Gastrocnemius medialis (tissue), 4 donors: ENCODE measurements at regions not wholly inside any gene's neighbourhood (a gene's known extent, or its start where the extent isn't known, plus 50 kb on each side); places are given as distances from the start of the nearest gene placed in this dataset.

Experiments
- ATAC-seq, 2 donors: fragments of 150-250 bp; one replicate each; pipeline ENCODE4 v1.9.1; 2016
- DNase-seq, 2 donors: peaks; one replicate each; pipeline ENCODE4 v3.0.0-alpha.2; 2019
- H3K27ac ChIP-seq, 4 donors: fragments of 200-600 bp; sonication (generic); 1 replicate in 1 of 4; 2 replicates in 3 of 4; pipeline ENCODE4 v1.5.1; 2016 to 2018; ENCODE audit warnings: mild to moderate bottlenecking in 2 of 4, moderate library complexity in 1 of 4
- H3K27me3 ChIP-seq, 3 donors: fragments of 200-600 bp; sonication (generic) in 2 of 3; 1 replicate in 1 of 3; 2 replicates in 2 of 3; pipeline versions ENCODE4 v1.5.1 to v1.6.0; 2016 to 2019; ENCODE audit warnings: mild to moderate bottlenecking in 1 of 3, moderate library complexity in 1 of 3
- H3K36me3 ChIP-seq, 2 donors: fragments of 200-600 bp; sonication (generic) in 1 of 2; one replicate each; pipeline ENCODE4 v1.5.1; 2017 to 2018
- H3K4me1 ChIP-seq, 2 donors: fragments of 200-600 bp; sonication (generic) in 1 of 2; one replicate each; pipeline ENCODE4 v1.5.1; 2016 to 2017; ENCODE audit warnings: mild to moderate bottlenecking in 2 of 2
- H3K4me3 ChIP-seq, 4 donors: fragments of 200-600 bp; sonication (generic) in 3 of 4; 1 replicate in 1 of 4; 2 replicates in 3 of 4; pipeline ENCODE4 v1.5.1; 2016 to 2019; ENCODE audit warnings: mild to moderate bottlenecking in 2 of 4
- H3K9me3 ChIP-seq, 3 donors: fragments of 200-600 bp; sonication (generic) in 2 of 3; 1 replicate in 1 of 3; 2 replicates in 2 of 3; pipeline ENCODE4 v1.5.1; 2016 to 2019
- CTCF ChIP-seq, 5 experiments: fragments of 450-650 bp in 3 of 5; fragments of 200-600 bp in 2 of 5; sonication (generic) in 2 of 5; IDR thresholded peaks in 4 of 5; conservative IDR thresholded peaks in 1 of 5; 1 replicate in 4 of 5; 2 replicates in 1 of 5; pipeline ENCODE4 v1.5.1; 2016 to 2019; ENCODE audit warnings: antibody characterized with exemption in 5 of 5, mild to moderate bottlenecking in 3 of 5, moderate library complexity in 3 of 5
- POLR2A ChIP-seq, 2 donors: fragments of 450-650 bp; IDR thresholded peaks; one replicate each; pipeline ENCODE4 v1.6.1; 2017; ENCODE audit warnings: antibody characterized with exemption in 2 of 2, mild to moderate bottlenecking in 2 of 2, moderate library complexity in 2 of 2
- in situ Hi-C, 4 donors: fragments of 200-750 bp; cut with MboI; loops; one replicate each; pipeline versions ENCODE4 v1.15.0 to v1.8.0; 2017; ENCODE audit warnings: low sequenced_read_pairs in 4 of 4
- intact Hi-C: fragments of 100-400 bp; cut with DNase I; formaldehyde crosslinking; loops from one replicate; pipeline ENCODE4 v1.15.1; 2023; ENCODE audit warnings: low total_unique reads

GRCh38 chr22:49353235-49353634 is 474.4 kb downstream of the BRD1 start:
- Histone ChIP-seq H3K36me3 (no peaks in the 10 kb centered on the region), H3K9me3 (no peaks in the 10 kb centered on the region), H3K27ac (no peak overlapping the region), H3K4me1 (no peaks in the 10 kb centered on the region), H3K4me3 (no peak overlapping the region), H3K27me3 (peaks cover 0 to 13% (median 3%) of the 10 kb centered on the region in 3 donors)
- intact Hi-C loops, result no loop called here
- TF ChIP-seq POLR2A (IDR thresholded peaks at IDR 0.05) (no peak), CTCF (IDR thresholded peaks at IDR 0.05 in 4 of 5, conservative IDR thresholded peaks at IDR 0.05 in 1 of 5) (no peak)
- in situ Hi-C loops, result no loop called here
- no peak for ATAC-seq
- DNase-seq, result no peak

- Histone ChIP-seq H3K4me3 (no peak overlapping the region), H3K27me3 (peaks cover 0 to 13% (median 3%) of the 10 kb centered on the region in 3 donors), H3K36me3 (no peaks in the 10 kb centered on the region), H3K4me1 (no peaks in the 10 kb centered on the region), H3K9me3 (no peaks in the 10 kb centered on the region), H3K27ac (no peak overlapping the region)
- TF ChIP-seq POLR2A (IDR thresholded peaks at IDR 0.05) (no peak), CTCF (IDR thresholded peaks at IDR 0.05 in 4 of 5, conservative IDR thresholded peaks at IDR 0.05 in 1 of 5) (no peak)
- no peak for DNase-seq
- intact Hi-C loops, result no loop called here
- no peak for ATAC-seq
- in situ Hi-C loops, result no loop called here
These were observed 475.1 kb downstream of the BRD1 start for GRCh38 chr22:49352361-49353169.

GRCh38 chr22:49351761-49352227 is 475.9 kb downstream of the BRD1 start:
- no peak for TF ChIP-seq CTCF (IDR thresholded peaks at IDR 0.05 in 4 of 5, conservative IDR thresholded peaks at IDR 0.05 in 1 of 5)
- TF ChIP-seq POLR2A (IDR thresholded peaks at IDR 0.05), result no peak
- peaks cover 0 to 13% (median 3%) of the 10 kb centered on the region in 3 donors for H3K27me3 ChIP-seq
- in situ Hi-C loops (no loop called here), intact Hi-C loops (no loop called here)
- H3K4me3 ChIP-seq, result no peak overlapping the region
- DNase-seq (no peak), ATAC-seq (no peak)
- H3K4me1 ChIP-seq, result no peaks in the 10 kb centered on the region
- H3K9me3 ChIP-seq, result no peaks in the 10 kb centered on the region
- no peak overlapping the region for H3K27ac ChIP-seq
- H3K36me3 ChIP-seq, result no peaks in the 10 kb centered on the region

GRCh38 chr22:49350441-49351121 is 477.1 kb downstream of the BRD1 start:
- in situ Hi-C loops, result no loop called here
- intact Hi-C loops, result no loop called here
- ATAC-seq, result no peak
- Histone ChIP-seq H3K4me1 (no peaks in the 10 kb centered on the region), H3K27me3 (peaks cover 0 to 10% (median 3%) of the 10 kb centered on the region in 3 donors), H3K4me3 (no peak overlapping the region), H3K36me3 (no peaks in the 10 kb centered on the region), H3K9me3 (no peaks in the 10 kb centered on the region), H3K27ac (no peak overlapping the region)
- no peak for TF ChIP-seq POLR2A (IDR thresholded peaks at IDR 0.05)
- TF ChIP-seq CTCF (IDR thresholded peaks at IDR 0.05 in 4 of 5, conservative IDR thresholded peaks at IDR 0.05 in 1 of 5), result no peak
- no peak for DNase-seq
